ENCODE measurements at regions not wholly inside any gene's neighbourhood (a gene's known extent, or its start where the extent isn't known, plus 50 kb on each side); places are given as distances from the start of the nearest gene placed in this dataset.

DNA sequence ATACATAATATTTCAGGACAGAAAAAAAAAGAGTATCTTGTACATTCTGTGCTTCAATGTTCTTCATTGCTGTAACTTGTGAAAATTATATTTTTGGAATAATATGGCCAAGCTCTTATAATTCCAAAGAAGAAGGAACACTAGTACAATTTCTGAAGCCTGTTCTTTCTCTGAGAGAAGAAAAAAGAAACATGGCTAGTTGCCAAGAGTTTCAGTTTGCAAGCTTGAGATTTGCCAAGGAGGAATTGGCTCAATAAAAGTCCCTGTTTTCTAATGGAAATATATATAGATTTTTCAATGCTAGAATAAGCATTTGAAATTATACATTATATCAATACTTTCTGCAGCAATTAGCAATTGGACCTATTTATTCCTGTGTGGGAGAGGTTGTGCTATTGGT is 285.2 kb upstream of the NEGR1 start:
- no peaks in the 10 kb centered on the region for H3K36me3 ChIP-seq (ENCODE audit: insufficient read depth, low read length)
- no peaks in the 10 kb centered on the region for H3K9me3 ChIP-seq (replicated peaks; ENCODE audit: low read length)
- no peak overlapping the region for H3K4me3 ChIP-seq (ENCODE audit: low read length)
- no peaks in the 10 kb centered on the region for H3K27me3 ChIP-seq (ENCODE audit: control insufficient read depth, insufficient read depth, low read length)
- H3K9ac ChIP-seq (ENCODE audit: low read depth, low read length), result no peak overlapping the region
- H3K4me1 ChIP-seq (ENCODE audit: control insufficient read depth, insufficient read depth, low read length), result no peaks in the 10 kb centered on the region
- H3K4me2 ChIP-seq (ENCODE audit: low read length), result no peak overlapping the region

DNA sequence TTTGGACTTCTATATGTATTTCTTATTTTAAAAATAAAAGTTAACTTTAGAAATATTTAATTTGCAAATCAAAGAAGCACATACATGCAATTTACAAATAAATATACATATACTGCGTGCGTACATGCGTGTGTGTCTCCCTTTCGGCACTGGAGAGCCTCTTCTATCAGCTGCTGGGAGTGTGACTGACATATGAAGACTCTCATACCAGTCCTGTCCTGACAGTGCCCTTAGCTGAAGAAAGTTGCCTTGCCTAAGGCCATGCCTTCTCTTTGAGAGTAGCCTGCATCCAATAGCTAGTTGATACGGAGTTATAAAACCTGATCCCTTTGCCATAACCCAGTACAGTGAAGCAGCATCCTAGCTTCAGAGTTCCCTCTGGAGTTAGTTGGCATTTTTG is 282.4 kb upstream of the NEGR1 start:
- no peak overlapping the region for H3K9ac ChIP-seq (ENCODE audit: low read depth, low read length)
- H3K9me3 ChIP-seq (replicated peaks; ENCODE audit: low read length), result no peaks in the 10 kb centered on the region
- no peaks in the 10 kb centered on the region for H3K27me3 ChIP-seq (ENCODE audit: control insufficient read depth, insufficient read depth, low read length)
- no peak overlapping the region for H3K4me2 ChIP-seq (ENCODE audit: low read length)
- no peaks in the 10 kb centered on the region for H3K36me3 ChIP-seq (ENCODE audit: insufficient read depth, low read length)
- no peaks in the 10 kb centered on the region for H3K4me1 ChIP-seq (ENCODE audit: control insufficient read depth, insufficient read depth, low read length)
- H3K4me3 ChIP-seq (ENCODE audit: low read length), result no peak overlapping the region

DNA sequence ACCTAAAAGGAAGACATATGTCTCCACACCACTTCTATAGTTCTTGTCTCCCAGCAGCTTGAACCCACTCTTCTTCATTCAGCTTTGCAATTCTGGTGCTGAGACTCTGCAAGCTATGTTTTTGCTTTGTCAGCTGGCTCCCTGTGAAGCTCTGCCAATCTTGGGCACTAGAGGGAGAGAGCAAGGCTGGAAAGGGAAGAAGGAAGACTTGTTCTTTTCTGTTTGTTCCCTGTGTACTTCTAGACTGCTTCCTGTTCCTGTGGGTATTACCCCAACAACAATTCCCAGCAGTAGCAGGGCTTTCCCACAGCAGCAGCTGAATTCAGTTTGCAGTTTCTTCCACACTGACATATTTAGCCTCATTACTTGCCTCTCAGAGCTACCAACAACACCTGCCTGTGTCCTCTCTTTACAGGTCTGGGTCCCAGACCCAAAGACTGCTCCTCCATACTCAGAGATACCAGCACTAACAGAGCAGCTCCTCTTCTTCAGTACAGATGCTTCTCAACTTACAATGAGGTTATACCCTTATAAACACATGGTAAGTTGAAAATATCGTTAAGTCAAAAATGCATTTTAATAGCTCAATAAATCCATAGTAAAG is 275.2 kb upstream of the NEGR1 start:
- no peaks in the 10 kb centered on the region for H3K4me1 ChIP-seq (ENCODE audit: control insufficient read depth, insufficient read depth, low read length)
- H3K9me3 ChIP-seq (replicated peaks; ENCODE audit: low read length), result no peaks in the 10 kb centered on the region
- no peaks in the 10 kb centered on the region for H3K27me3 ChIP-seq (ENCODE audit: control insufficient read depth, insufficient read depth, low read length)
- no peak overlapping the region for H3K4me3 ChIP-seq (ENCODE audit: low read length)
- no peak overlapping the region for H3K4me2 ChIP-seq (ENCODE audit: low read length)
- no peaks in the 10 kb centered on the region for H3K36me3 ChIP-seq (ENCODE audit: insufficient read depth, low read length)
- no peak overlapping the region for H3K9ac ChIP-seq (ENCODE audit: low read depth, low read length)

DNA sequence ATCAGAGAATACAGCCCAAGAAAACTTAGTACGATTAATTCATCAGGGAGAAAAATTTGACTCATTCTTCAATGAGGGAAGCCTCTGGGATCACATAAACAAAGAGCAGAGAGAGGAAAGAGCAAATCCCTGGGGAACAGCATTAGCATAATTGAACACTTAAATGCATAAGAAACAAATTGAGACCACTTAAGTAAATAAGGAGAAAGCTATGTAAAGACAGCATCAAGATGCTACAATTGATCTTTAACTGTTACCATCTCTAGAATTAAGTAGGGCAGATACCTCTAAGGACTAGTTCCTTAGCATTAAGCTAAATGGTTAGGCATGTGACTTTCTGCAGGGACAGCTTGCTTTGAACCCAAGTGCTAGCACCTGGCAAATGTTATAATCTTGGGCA is 265.1 kb upstream of the NEGR1 start:
- H3K4me1 ChIP-seq (ENCODE audit: control insufficient read depth, insufficient read depth, low read length), result no peaks in the 10 kb centered on the region
- no peaks in the 10 kb centered on the region for H3K27me3 ChIP-seq (ENCODE audit: control insufficient read depth, insufficient read depth, low read length)
- no peaks in the 10 kb centered on the region for H3K36me3 ChIP-seq (ENCODE audit: insufficient read depth, low read length)
- no peak overlapping the region for H3K9ac ChIP-seq (ENCODE audit: low read depth, low read length)
- no peak overlapping the region for H3K4me3 ChIP-seq (ENCODE audit: low read length)
- no peak overlapping the region for H3K4me2 ChIP-seq (ENCODE audit: low read length)
- no peaks in the 10 kb centered on the region for H3K9me3 ChIP-seq (replicated peaks; ENCODE audit: low read length)

DNA sequence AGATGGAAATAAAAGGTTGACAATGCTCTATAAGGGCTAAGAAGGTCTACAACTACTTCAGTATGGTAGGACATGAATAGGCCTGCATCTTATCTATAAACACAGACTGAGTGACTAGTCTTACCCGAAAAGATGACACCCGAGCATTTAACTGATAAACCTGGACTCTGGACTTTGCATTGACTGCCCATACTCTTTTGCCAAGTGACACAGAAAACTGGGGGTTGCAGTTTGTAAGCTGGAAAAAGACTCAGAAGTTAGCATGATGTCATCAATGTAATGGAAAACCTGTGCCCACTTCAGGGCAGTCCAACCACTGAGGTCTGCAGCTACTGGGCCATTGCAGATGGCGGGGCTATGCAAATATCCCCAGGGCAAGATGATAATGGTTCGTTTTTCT is 258.3 kb upstream of the NEGR1 start:
- no peaks in the 10 kb centered on the region for H3K9me3 ChIP-seq (replicated peaks; ENCODE audit: low read length)
- no peak overlapping the region for H3K4me3 ChIP-seq (ENCODE audit: low read length)
- H3K4me1 ChIP-seq (ENCODE audit: control insufficient read depth, insufficient read depth, low read length), result no peaks in the 10 kb centered on the region
- no peaks in the 10 kb centered on the region for H3K36me3 ChIP-seq (ENCODE audit: insufficient read depth, low read length)
- H3K9ac ChIP-seq (ENCODE audit: low read depth, low read length), result no peak overlapping the region
- H3K27me3 ChIP-seq (ENCODE audit: control insufficient read depth, insufficient read depth, low read length), result no peaks in the 10 kb centered on the region
- H3K4me2 ChIP-seq (ENCODE audit: low read length), result no peak overlapping the region

DNA sequence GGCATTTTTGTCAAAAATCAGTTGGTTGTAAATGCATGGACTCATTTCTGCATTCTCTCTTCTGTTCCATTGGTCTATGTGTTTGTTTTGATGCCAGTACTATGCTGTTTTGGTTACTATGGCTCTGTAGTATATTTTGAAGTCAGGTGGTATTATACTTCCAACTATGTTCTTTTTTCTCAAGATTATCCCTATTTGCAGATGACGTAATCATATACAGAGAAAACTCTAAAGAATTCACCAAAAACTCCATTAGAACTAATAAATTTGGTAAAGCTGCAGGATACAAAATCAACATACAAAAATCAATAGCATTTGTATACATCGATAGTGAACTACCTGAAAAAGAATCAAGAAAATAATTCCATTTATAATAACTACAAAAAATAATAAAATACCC is 253.1 kb upstream of the NEGR1 start:
- Histone ChIP-seq H3K9ac (ENCODE audit: low read depth, low read length) (no peak overlapping the region), H3K9me3 (replicated peaks; ENCODE audit: low read length) (no peaks in the 10 kb centered on the region), H3K4me3 (ENCODE audit: low read length) (no peak overlapping the region), H3K4me2 (ENCODE audit: low read length) (no peak overlapping the region), H3K27me3 (ENCODE audit: control insufficient read depth, insufficient read depth, low read length) (no peaks in the 10 kb centered on the region), H3K36me3 (ENCODE audit: insufficient read depth, low read length) (no peaks in the 10 kb centered on the region), H3K4me1 (ENCODE audit: control insufficient read depth, insufficient read depth, low read length) (no peaks in the 10 kb centered on the region)

DNA sequence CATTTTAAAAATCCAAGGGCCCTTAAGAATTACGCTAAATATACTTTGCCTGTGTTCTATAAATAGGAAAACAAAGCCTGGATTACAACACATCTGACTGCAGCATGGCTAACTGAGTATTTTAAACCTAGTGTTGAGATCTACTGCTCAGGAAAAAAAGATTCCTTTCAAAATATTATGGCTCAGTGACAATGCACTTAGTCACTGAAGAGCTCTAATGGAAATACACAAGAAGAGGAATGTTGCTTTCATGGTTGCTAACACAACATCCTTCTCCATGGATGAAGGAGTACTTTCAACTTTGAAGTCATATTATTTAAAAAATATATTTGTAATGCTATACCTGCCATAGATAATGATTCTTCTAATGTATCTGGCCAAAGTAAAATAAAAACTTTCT is 248.3 kb upstream of the NEGR1 start:
- Histone ChIP-seq H3K9me3 (replicated peaks; ENCODE audit: low read length) (no peaks in the 10 kb centered on the region), H3K4me2 (ENCODE audit: low read length) (no peak overlapping the region), H3K4me3 (ENCODE audit: low read length) (no peak overlapping the region), H3K4me1 (ENCODE audit: control insufficient read depth, insufficient read depth, low read length) (no peaks in the 10 kb centered on the region), H3K36me3 (ENCODE audit: insufficient read depth, low read length) (no peaks in the 10 kb centered on the region), H3K9ac (ENCODE audit: low read depth, low read length) (no peak overlapping the region), H3K27me3 (ENCODE audit: control insufficient read depth, insufficient read depth, low read length) (no peaks in the 10 kb centered on the region)

DNA sequence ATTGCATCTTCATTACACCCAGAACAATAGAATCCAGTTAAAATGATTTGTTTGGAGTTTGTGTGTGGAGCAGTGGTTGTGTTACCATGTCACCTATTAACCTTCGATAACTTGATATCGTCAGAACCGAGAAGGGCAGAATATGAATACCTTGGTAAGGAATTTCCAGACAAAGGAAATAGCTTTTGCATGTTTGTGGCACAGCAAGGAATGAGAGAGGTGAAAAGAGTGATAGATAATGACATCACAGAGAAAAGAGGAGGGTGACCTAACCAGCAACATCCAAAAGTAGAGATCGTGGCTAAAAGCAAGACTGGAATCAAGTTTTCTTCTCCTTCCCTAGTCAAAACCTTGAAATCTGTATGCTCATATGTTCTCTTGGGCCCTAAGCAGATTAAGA is 244.6 kb upstream of the NEGR1 start:
- H3K9me3 ChIP-seq (replicated peaks; ENCODE audit: low read length), result no peaks in the 10 kb centered on the region
- no peaks in the 10 kb centered on the region for H3K4me1 ChIP-seq (ENCODE audit: control insufficient read depth, insufficient read depth, low read length)
- H3K4me2 ChIP-seq (ENCODE audit: low read length), result no peak overlapping the region
- H3K4me3 ChIP-seq (ENCODE audit: low read length), result no peak overlapping the region
- H3K9ac ChIP-seq (ENCODE audit: low read depth, low read length), result no peak overlapping the region
- H3K27me3 ChIP-seq (ENCODE audit: control insufficient read depth, insufficient read depth, low read length), result no peaks in the 10 kb centered on the region
- H3K36me3 ChIP-seq (ENCODE audit: insufficient read depth, low read length), result no peaks in the 10 kb centered on the region

DNA sequence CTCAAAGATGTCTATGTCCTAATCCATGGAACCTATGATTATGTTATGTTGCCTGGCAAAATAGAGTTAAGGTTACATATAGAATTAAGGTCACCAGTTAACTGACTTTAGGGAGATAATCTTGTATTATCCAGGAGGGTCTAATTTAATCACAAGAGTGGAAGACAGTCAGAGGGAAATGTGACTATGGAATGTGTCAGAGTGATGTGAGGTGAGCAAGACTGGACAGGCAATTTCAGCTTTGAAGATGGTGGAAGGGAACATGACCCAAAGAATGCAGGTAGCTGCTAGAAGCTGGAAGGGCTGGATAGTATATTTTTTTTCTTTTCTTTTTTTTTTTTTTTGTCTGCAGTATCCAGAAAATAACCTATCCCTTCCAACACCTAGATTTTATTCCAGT is 241.7 kb upstream of the NEGR1 start:
- no peaks in the 10 kb centered on the region for H3K9me3 ChIP-seq (replicated peaks; ENCODE audit: low read length)
- H3K4me3 ChIP-seq (ENCODE audit: low read length), result no peak overlapping the region
- H3K27me3 ChIP-seq (ENCODE audit: control insufficient read depth, insufficient read depth, low read length), result no peaks in the 10 kb centered on the region
- no peaks in the 10 kb centered on the region for H3K36me3 ChIP-seq (ENCODE audit: insufficient read depth, low read length)
- peaks cover 3% of the 10 kb centered on the region for H3K4me1 ChIP-seq (ENCODE audit: control insufficient read depth, insufficient read depth, low read length)
- no peak overlapping the region for H3K9ac ChIP-seq (ENCODE audit: low read depth, low read length)
- no peak overlapping the region for H3K4me2 ChIP-seq (ENCODE audit: low read length)

DNA sequence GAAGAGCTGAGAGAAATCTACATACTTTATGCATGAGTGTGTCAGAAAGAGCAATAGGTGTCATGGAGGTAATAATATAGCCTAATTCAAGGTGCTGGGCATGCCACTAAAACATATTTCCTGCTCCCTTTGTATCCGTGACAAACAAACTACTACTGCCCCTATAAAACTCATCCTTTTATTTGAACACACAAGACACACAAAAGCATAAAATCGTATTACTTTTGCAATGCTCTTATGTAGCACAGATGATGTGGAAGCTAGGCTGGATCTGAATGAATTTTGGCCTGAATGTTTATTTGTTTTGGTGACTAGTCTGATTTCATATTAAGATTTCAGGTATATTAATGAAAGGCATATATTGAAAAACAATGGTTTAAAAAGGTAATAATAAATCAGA is 239.3 kb upstream of the NEGR1 start:
- H3K36me3 ChIP-seq (ENCODE audit: insufficient read depth, low read length), result no peaks in the 10 kb centered on the region
- no peak overlapping the region for H3K9ac ChIP-seq (ENCODE audit: low read depth, low read length)
- peaks cover 3% of the 10 kb centered on the region for H3K4me1 ChIP-seq (ENCODE audit: control insufficient read depth, insufficient read depth, low read length)
- H3K4me2 ChIP-seq (ENCODE audit: low read length), result no peak overlapping the region
- no peaks in the 10 kb centered on the region for H3K9me3 ChIP-seq (replicated peaks; ENCODE audit: low read length)
- H3K27me3 ChIP-seq (ENCODE audit: control insufficient read depth, insufficient read depth, low read length), result no peaks in the 10 kb centered on the region
- H3K4me3 ChIP-seq (ENCODE audit: low read length), result no peak overlapping the region

DNA sequence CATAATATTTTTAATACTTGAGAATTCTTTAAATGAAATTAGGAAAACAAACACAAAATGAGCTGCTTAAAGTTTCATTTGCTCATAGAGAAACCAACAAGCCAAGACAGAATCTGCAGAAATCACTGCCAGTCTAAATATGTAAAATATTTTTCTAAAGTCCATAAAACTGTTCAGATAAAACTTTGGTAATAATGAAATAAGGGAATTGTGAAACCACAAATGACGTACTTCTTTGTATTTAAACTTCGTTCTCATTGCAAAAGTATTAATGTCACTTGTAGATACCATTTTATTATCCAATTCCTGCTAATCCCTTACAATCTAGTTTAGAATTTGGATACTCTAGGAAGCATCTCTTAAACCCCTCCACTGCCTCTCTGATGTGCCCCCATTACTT is 234.5 kb upstream of the NEGR1 start:
- no peak overlapping the region for H3K9ac ChIP-seq (ENCODE audit: low read depth, low read length)
- H3K4me3 ChIP-seq (ENCODE audit: low read length), result no peak overlapping the region
- no peaks in the 10 kb centered on the region for H3K36me3 ChIP-seq (ENCODE audit: insufficient read depth, low read length)
- H3K9me3 ChIP-seq (replicated peaks; ENCODE audit: low read length), result no peaks in the 10 kb centered on the region
- H3K27me3 ChIP-seq (ENCODE audit: control insufficient read depth, insufficient read depth, low read length), result no peaks in the 10 kb centered on the region
- peaks cover 3% of the 10 kb centered on the region for H3K4me1 ChIP-seq (ENCODE audit: control insufficient read depth, insufficient read depth, low read length)
- no peak overlapping the region for H3K4me2 ChIP-seq (ENCODE audit: low read length)

DNA sequence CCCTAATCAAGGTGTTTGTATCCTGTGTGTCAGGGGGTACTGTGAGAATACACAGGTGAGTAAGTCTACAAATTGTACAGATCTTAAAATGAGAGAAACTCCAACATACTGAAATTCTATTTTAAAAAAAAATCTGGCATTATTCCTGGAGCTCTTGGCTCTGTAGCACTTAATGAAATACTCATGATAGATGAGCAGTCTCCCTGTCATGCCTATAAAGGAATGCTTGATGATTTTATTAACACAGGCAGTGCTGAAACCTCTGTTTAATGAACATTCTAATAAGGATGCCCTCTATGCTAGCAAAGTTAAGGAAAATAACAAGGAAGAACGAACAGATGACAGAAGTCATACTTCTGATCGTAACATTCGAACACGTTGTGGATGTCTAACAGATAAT is 233.9 kb upstream of the NEGR1 start:
- Histone ChIP-seq H3K4me2 (ENCODE audit: low read length) (no peak overlapping the region), H3K9ac (ENCODE audit: low read depth, low read length) (no peak overlapping the region), H3K27me3 (ENCODE audit: control insufficient read depth, insufficient read depth, low read length) (no peaks in the 10 kb centered on the region), H3K36me3 (ENCODE audit: insufficient read depth, low read length) (no peaks in the 10 kb centered on the region), H3K4me3 (ENCODE audit: low read length) (no peak overlapping the region), H3K4me1 (ENCODE audit: control insufficient read depth, insufficient read depth, low read length) (peaks cover 3% of the 10 kb centered on the region), H3K9me3 (replicated peaks; ENCODE audit: low read length) (no peaks in the 10 kb centered on the region)
